A549 (cell line): ENCODE measurements at regions not wholly inside any gene's neighbourhood (a gene's known extent, or its start where the extent isn't known, plus 50 kb on each side); places are given as distances from the start of the nearest gene placed in this dataset.

Experiments used
- ATAC-seq, 2 experiments: fragments of 200-7000 bp in 1 of 2; fragments of >200 bp in 1 of 2; cut with Nextera tagmentation in 1 of 2; cut with Tn5 transposase in 1 of 2; 3 replicates each; pipeline versions ENCODE4 v1.8.0 to v1.9.1; 2018 to 2020; ENCODE audit warnings: mild to moderate bottlenecking in 1 of 2, moderate library complexity in 1 of 2
- CTCF ChIA-PET: fragments of 300-600 bp; sonication (Branson Sonifier 250); formaldehyde crosslinking; extraction: SDS; loops from one replicate; lab custom pipeline; 2021; ENCODE audit warnings: antibody characterized with exemption, inconsistent platforms; lab: Yijun Ruan, JAX
- POLR2A ChIA-PET: fragments of 350-600 bp; formaldehyde crosslinking; extraction: SDS; loops from one replicate; lab custom pipeline; 2021; ENCODE audit warnings: antibody characterized with exemption, inconsistent platforms; lab: Yijun Ruan, JAX
- DNase-seq, 2 experiments: peaks; one replicate each; pipeline versions ENCODE4 v3.0.0 to v3.0.0-alpha.2; 2011 to 2016; ENCODE audit warnings: low read depth in 1 of 2, low spot score in 1 of 2
- FAIRE-seq: peaks from 2 replicates; lab custom pipeline; 2011; peaks lifted over from hg19 to GRCh38; lab: Jason Lieb, UNC
- H3K27ac ChIP-seq, 2 experiments: fragments of >200 bp; sonication (Bioruptor Twin); formaldehyde crosslinking; 3 replicates each; pipeline ENCODE4 v1.5.1; 2016 to 2017
- H3K4me1 ChIP-seq: fragments of >200 bp; sonication (Bioruptor Twin); formaldehyde crosslinking; 3 replicates; pipeline ENCODE4 v1.6.1; 2016
- H3K4me2 ChIP-seq: fragments of >200 bp; sonication (Bioruptor Twin); formaldehyde crosslinking; 3 replicates; pipeline ENCODE4 v1.6.1; 2016
- H3K4me3 ChIP-seq: fragments of >200 bp; sonication (Bioruptor Twin); formaldehyde crosslinking; 3 replicates; pipeline ENCODE4 v1.5.1; 2016
- H3K9me3 ChIP-seq: fragments of >200 bp; sonication (Bioruptor Twin); formaldehyde crosslinking; 3 replicates; pipeline ENCODE4 v1.6.1; 2016
- ATOH8 ChIP-seq: fragments of 250-450 bp; sonication (Bioruptor Pico); IDR thresholded peaks from 2 replicates; pipeline ENCODE4 v1.5.0; 2020; ENCODE audit warnings: low read depth, mild to moderate bottlenecking, moderate library complexity
- BHLHE40 ChIP-seq: IDR thresholded peaks from 2 replicates; pipeline ENCODE4 v1.6.1; 2012; ENCODE audit warnings: low read depth, low read length, inconsistent platforms
- CBX2 ChIP-seq: fragments of 200-600 bp; sonication (generic); IDR thresholded peaks from 2 replicates; pipeline ENCODE4 v1.6.1; 2016; ENCODE audit warnings: low read depth, mild to moderate bottlenecking, borderline replicate concordance
- CEBPB ChIP-seq, 2 experiments: fragments of >200 bp in 1 of 2; sonication (Bioruptor Twin) in 1 of 2; formaldehyde crosslinking in 1 of 2; IDR thresholded peaks; 2 replicates each; pipeline ENCODE4 v1.6.1; 2012 to 2016
- CHD2 ChIP-seq: fragments of 150-350 bp; IDR thresholded peaks from 2 replicates; pipeline ENCODE4 v1.6.1; 2014; ENCODE audit warnings: low read length; ENCODE audit not compliant: partially characterized antibody
- CHD4 ChIP-seq: fragments of 200-600 bp; sonication (generic); IDR thresholded peaks from 2 replicates; pipeline ENCODE4 v1.6.1; 2016; ENCODE audit warnings: antibody characterized with exemption, mild to moderate bottlenecking, borderline replicate concordance
- E2F6 ChIP-seq: IDR thresholded peaks from 2 replicates; pipeline ENCODE4 v1.6.1; 2012; ENCODE audit warnings: low read depth, borderline replicate concordance
- EHF ChIP-seq: fragments of 250-450 bp; sonication (Bioruptor Pico); IDR thresholded peaks from 2 replicates; pipeline ENCODE4 v1.5.0; 2020; ENCODE audit warnings: mild to moderate bottlenecking
- ELK1 ChIP-seq: fragments of 150-350 bp; IDR thresholded peaks from 2 replicates; pipeline ENCODE4 v1.6.1; 2014; ENCODE audit warnings: low read depth, mild to moderate bottlenecking, low read length
- EP300 ChIP-seq, 2 experiments: fragments of >200 bp; sonication (Bioruptor Twin); formaldehyde crosslinking; IDR thresholded peaks; 2 replicates in 1 of 2; 3 replicates in 1 of 2; pipeline ENCODE4 v1.6.1; 2016 to 2017
- ESRRA ChIP-seq: fragments of 150-350 bp; IDR thresholded peaks from 2 replicates; pipeline ENCODE4 v1.6.1; 2014; ENCODE audit warnings: mild to moderate bottlenecking, low read length, borderline replicate concordance
- FOXS1 ChIP-seq: fragments of 250-450 bp; sonication (Bioruptor Pico); IDR thresholded peaks from 2 replicates; pipeline ENCODE4 v1.5.0; 2020; ENCODE audit warnings: mild to moderate bottlenecking, moderate library complexity
- GATA3 ChIP-seq: IDR thresholded peaks from 2 replicates; pipeline ENCODE4 v1.6.1; 2012; ENCODE audit warnings: borderline replicate concordance
- HEYL ChIP-seq: fragments of 250-450 bp; sonication (Bioruptor Pico); IDR thresholded peaks from 2 replicates; pipeline ENCODE4 v1.8.0; 2021; ENCODE audit warnings: mild to moderate bottlenecking, moderate library complexity
- HMGXB4 ChIP-seq: fragments of 250-450 bp; sonication (Bioruptor Pico); IDR thresholded peaks from 2 replicates; pipeline ENCODE4 v1.5.0; 2021; ENCODE audit warnings: mild to moderate bottlenecking, moderate library complexity, borderline replicate concordance
- JUNB ChIP-seq: fragments of >200 bp; sonication (Bioruptor Twin); formaldehyde crosslinking; IDR thresholded peaks from 2 replicates; pipeline ENCODE4 v1.6.1; 2016
- KDM5A ChIP-seq: fragments of 200-600 bp; sonication (generic); IDR thresholded peaks from 2 replicates; pipeline ENCODE4 v1.6.1; 2016; ENCODE audit warnings: antibody characterized with exemption, mild to moderate bottlenecking
- MAZ ChIP-seq: fragments of 150-350 bp; IDR thresholded peaks from 2 replicates; pipeline ENCODE4 v1.6.1; 2014; ENCODE audit warnings: antibody characterized with exemption, low read depth, low read length, borderline replicate concordance
- POLR2A ChIP-seq: IDR thresholded peaks from 2 replicates; pipeline ENCODE4 v1.6.1; 2012; ENCODE audit warnings: mild to moderate bottlenecking, low read length
- RAD21 ChIP-seq, 2 experiments: fragments of >200 bp in 1 of 2; sonication (Bioruptor Twin) in 1 of 2; formaldehyde crosslinking in 1 of 2; IDR thresholded peaks in 1 of 2; conservative IDR thresholded peaks in 1 of 2; 2 replicates in 1 of 2; 3 replicates in 1 of 2; pipeline ENCODE4 v1.6.1; 2012 to 2018; ENCODE audit warnings: inconsistent platforms in 1 of 2
- RARB ChIP-seq: fragments of 250-450 bp; sonication (Bioruptor Pico); IDR thresholded peaks from 2 replicates; pipeline ENCODE4 v1.8.0; 2021; ENCODE audit warnings: mild to moderate bottlenecking, moderate library complexity
- TP53 ChIP-seq: fragments of 250-450 bp; sonication (Bioruptor Pico); IDR thresholded peaks from 2 replicates; pipeline ENCODE4 v1.5.0; 2021; ENCODE audit warnings: mild to moderate bottlenecking, moderate library complexity
- ZSCAN20 ChIP-seq: fragments of 250-450 bp; sonication (Bioruptor Pico); IDR thresholded peaks from 2 replicates; pipeline ENCODE4 v1.8.0; 2022; ENCODE audit warnings: mild to moderate bottlenecking, moderate library complexity
- WGBS: methylation state at CpG from one replicate; pipeline ENCODE4 v1.1.6; 2017; ENCODE audit errors: missing lambda C conversion rate; 5-methylcytosine and 5-hydroxymethylcytosine counted together
- TF ChIP-seq, protein P1 (sequence below): fragments of >200 bp; sonication (Bioruptor Twin); formaldehyde crosslinking; IDR thresholded peaks from 3 replicates; pipeline ENCODE4 v1.5.1; 2016
- TF ChIP-seq, protein P2 (sequence below): fragments of >200 bp; sonication (Bioruptor Twin); formaldehyde crosslinking; IDR thresholded peaks from 2 replicates; pipeline ENCODE4 v1.6.1; 2016
- TF ChIP-seq, protein P3 (sequence below): fragments of 450-650 bp; IDR thresholded peaks from 2 replicates; pipeline ENCODE4 v1.6.1; 2014; ENCODE audit warnings: antibody characterized with exemption

- ChIA-PET CTCF (no interaction called here), POLR2A (no interaction called here)
- Histone ChIP-seq H3K27ac (no peak overlapping the region), H3K9me3 (no peaks in the 10 kb centered on the region), H3K4me3 (no peak overlapping the region)
- no peak for FAIRE-seq
- TF ChIP-seq JUNB: no peak
- no peak for TF ChIP-seq RARB (CRISPR knock-in tag)
- no peak for TF ChIP-seq ATOH8 (CRISPR knock-in tag)
- TF ChIP-seq BHLHE40: no peak
- no peak for TF ChIP-seq EP300 (IDR thresholded peaks at IDR 0.05)
- no peak for TF ChIP-seq CBX2
- TF ChIP-seq HMGXB4 (CRISPR knock-in tag): no peak
- TF ChIP-seq ESRRA: no peak
- TF ChIP-seq CEBPB (IDR thresholded peaks at IDR 0.05): no peak
- TF ChIP-seq POLR2A: no peak
- no peak for TF ChIP-seq E2F6
- TF ChIP-seq, protein P1, sequence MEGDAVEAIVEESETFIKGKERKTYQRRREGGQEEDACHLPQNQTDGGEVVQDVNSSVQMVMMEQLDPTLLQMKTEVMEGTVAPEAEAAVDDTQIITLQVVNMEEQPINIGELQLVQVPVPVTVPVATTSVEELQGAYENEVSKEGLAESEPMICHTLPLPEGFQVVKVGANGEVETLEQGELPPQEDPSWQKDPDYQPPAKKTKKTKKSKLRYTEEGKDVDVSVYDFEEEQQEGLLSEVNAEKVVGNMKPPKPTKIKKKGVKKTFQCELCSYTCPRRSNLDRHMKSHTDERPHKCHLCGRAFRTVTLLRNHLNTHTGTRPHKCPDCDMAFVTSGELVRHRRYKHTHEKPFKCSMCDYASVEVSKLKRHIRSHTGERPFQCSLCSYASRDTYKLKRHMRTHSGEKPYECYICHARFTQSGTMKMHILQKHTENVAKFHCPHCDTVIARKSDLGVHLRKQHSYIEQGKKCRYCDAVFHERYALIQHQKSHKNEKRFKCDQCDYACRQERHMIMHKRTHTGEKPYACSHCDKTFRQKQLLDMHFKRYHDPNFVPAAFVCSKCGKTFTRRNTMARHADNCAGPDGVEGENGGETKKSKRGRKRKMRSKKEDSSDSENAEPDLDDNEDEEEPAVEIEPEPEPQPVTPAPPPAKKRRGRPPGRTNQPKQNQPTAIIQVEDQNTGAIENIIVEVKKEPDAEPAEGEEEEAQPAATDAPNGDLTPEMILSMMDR: no peak
- TF ChIP-seq ZSCAN20 (CRISPR knock-in tag): no peak
- TF ChIP-seq EHF: no peak
- TF ChIP-seq, all 56 proteins: peak for 0
- H3K4me2 ChIP-seq: no peak overlapping the region
- DNase-seq (no peak), ATAC-seq (no peak)
- H3K4me1 ChIP-seq: no peaks in the 10 kb centered on the region
- WGBS: 56% methylated on average over 11 of the region's 13 CpGs
Observed at GRCh38 chr2:128594953-128595677, 276.4 kb upstream of the HS6ST1 start.

GRCh38 chr2:128595763-128596395 is 277.2 kb upstream of the HS6ST1 start:
- H3K4me3 ChIP-seq: no peak overlapping the region
- no peaks in the 10 kb centered on the region for H3K4me1 ChIP-seq
- POLR2A ChIA-PET: no interaction called here

More at GRCh38 chr2:128595763-128596395, 277.2 kb upstream of the HS6ST1 start:
- FAIRE-seq: no peak
- no peak overlapping the region for H3K27ac ChIP-seq
- TF ChIP-seq CHD2 (no peak), HEYL (CRISPR knock-in tag) (no peak), BHLHE40 (no peak), MAZ (no peak), KDM5A (no peak), GATA3 (no peak), ATOH8 (CRISPR knock-in tag) (no peak), TP53 (no peak), CHD4 (no peak), RAD21 (conservative IDR thresholded peaks at IDR 0.05 in 1 of 2, IDR thresholded peaks at IDR 0.05 in 1 of 2) (no peak), ELK1 (no peak), HMGXB4 (CRISPR knock-in tag) (no peak), FOXS1 (CRISPR knock-in tag) (no peak)
- TF ChIP-seq, protein P2, sequence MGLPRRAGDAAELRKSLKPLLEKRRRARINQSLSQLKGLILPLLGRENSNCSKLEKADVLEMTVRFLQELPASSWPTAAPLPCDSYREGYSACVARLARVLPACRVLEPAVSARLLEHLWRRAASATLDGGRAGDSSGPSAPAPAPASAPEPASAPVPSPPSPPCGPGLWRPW: no peak
- TF ChIP-seq, protein P3, sequence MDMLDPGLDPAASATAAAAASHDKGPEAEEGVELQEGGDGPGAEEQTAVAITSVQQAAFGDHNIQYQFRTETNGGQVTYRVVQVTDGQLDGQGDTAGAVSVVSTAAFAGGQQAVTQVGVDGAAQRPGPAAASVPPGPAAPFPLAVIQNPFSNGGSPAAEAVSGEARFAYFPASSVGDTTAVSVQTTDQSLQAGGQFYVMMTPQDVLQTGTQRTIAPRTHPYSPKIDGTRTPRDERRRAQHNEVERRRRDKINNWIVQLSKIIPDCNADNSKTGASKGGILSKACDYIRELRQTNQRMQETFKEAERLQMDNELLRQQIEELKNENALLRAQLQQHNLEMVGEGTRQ: no peak
- 54% methylated on average over 8 of the region's 13 CpGs for WGBS
- no peak for ATAC-seq
- H3K4me2 ChIP-seq: no peak overlapping the region
- CTCF ChIA-PET: no interaction called here
- no peaks in the 10 kb centered on the region for H3K9me3 ChIP-seq
- DNase-seq: no peak
